Ovary (tissue), 7 donors: ENCODE measurements at regions not wholly inside any gene's neighbourhood (a gene's known extent, or its start where the extent isn't known, plus 50 kb on each side); places are given as distances from the start of the nearest gene placed in this dataset.

Experiments used
- DNase-seq, 5 donors: peaks; one replicate each; pipeline ENCODE4 v3.0.0-alpha.2; 2019 to 2020
- H3K27ac ChIP-seq, 2 donors: fragments of 200-600 bp; one replicate each; pipeline versions ENCODE4 v1.5.1 to v1.8.0; 2019 to 2022
- H3K27me3 ChIP-seq: fragments of 200-600 bp; one replicate; pipeline ENCODE4 v1.8.0; 2022
- H3K36me3 ChIP-seq: fragments of 200-600 bp; sonication (generic); one replicate; pipeline ENCODE4 v1.5.1; 2019
- H3K4me1 ChIP-seq: one replicate; pipeline ENCODE4 v1.8.1; 2013; ENCODE audit warnings: mild to moderate bottlenecking, moderate library complexity; ENCODE audit not compliant: insufficient read depth
- H3K4me3 ChIP-seq: fragments of 200-600 bp; sonication (generic); one replicate; pipeline ENCODE4 v1.5.1; 2017
- H3K9me3 ChIP-seq, 2 donors: fragments of 200-600 bp in 1 of 2; sonication (generic) in 1 of 2; one replicate each; pipeline versions ENCODE4 v1.5.1 to v1.8.1; 2013 to 2019; ENCODE audit warnings: mild to moderate bottlenecking in 1 of 2, moderate library complexity in 1 of 2
- CTCF ChIP-seq, 3 donors: fragments of 450-650 bp in 2 of 3; fragments of 200-600 bp in 1 of 3; IDR thresholded peaks; one replicate each; pipeline versions ENCODE4 v1.5.1 to v1.8.0; 2016 to 2022; ENCODE audit warnings: antibody characterized with exemption in 3 of 3, mild to moderate bottlenecking in 1 of 3
- EP300 ChIP-seq: sonication (generic); formaldehyde crosslinking; IDR thresholded peaks from one replicate; pipeline ENCODE4 v1.6.1; 2017; ENCODE audit warnings: antibody characterized with exemption
- POLR2A ChIP-seq: fragments of 450-650 bp; IDR thresholded peaks from one replicate; pipeline ENCODE4 v1.6.1; 2017; ENCODE audit warnings: antibody characterized with exemption, mild to moderate bottlenecking, moderate library complexity
- WGBS, 3 donors: extraction: QIAGEN DNeasy Blood & Tissue Kit in 1 of 3; methylation state at CpG; one replicate each; pipeline versions ENCODE4 v1.1.5 to v1.1.7; 2013 to 2017; 5-methylcytosine and 5-hydroxymethylcytosine counted together
- intact Hi-C, 4 donors: fragments of 100-400 bp; cut with DNase I; formaldehyde crosslinking; loops; one replicate each; pipeline versions ENCODE4 v1.11.0 to v1.15.1; 2022 to 2023
- donor health status: DM: no; HTN: no; CAD: no; lungs with moderate emphysema.
- donor health status: DM: no; HTN: no; CAD: no.
- donor health status: Bipolar disorder and iron deficiency.
- donor health status: DM: no; HTN: no; CAD: no.
- donor health status: DM: yes; HTN: yes; CAD: no.

GRCh38 chrX:96575011-96575410 lies 109.6 kb upstream of the DIAPH2 start:
- no peak for DNase-seq
- Histone ChIP-seq H3K36me3 (no peaks in the 10 kb centered on the region), H3K27me3 (no peaks in the 10 kb centered on the region), H3K4me1 (no peaks in the 10 kb centered on the region), H3K27ac (no peak overlapping the region), H3K4me3 (no peak overlapping the region), H3K9me3 (no peaks in the 10 kb centered on the region)
- intact Hi-C loops: no loop called here
- WGBS, 3 donors: 94 to 100% (median 99%) methylated on average over 1 of the region's 1 CpG
- TF ChIP-seq EP300: no peak
- no peak for TF ChIP-seq CTCF (IDR thresholded peaks at IDR 0.05)
- TF ChIP-seq POLR2A: no peak

DNA sequence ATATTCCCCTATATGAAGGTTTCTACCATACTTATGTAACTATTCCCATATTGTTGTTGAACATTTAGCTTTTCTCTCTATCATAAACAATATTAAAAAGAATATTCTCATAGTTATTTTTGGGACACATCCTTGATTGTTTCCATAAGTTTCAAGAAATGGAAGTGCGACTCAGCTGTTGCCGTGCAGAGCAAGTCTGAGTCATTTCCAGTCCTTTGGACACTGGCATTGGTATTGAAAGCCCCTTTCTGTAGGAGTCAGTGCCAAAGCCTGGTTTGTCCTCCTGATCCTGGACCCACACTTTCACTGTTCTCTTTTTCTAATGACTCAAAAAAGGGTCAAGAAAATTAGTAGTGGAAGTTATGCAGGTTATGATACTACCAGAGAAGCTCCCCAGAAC lies 108.3 kb upstream of the DIAPH2 start:
- Histone ChIP-seq H3K27ac (no peak overlapping the region), H3K9me3 (no peaks in the 10 kb centered on the region), H3K4me1 (no peaks in the 10 kb centered on the region), H3K27me3 (no peaks in the 10 kb centered on the region), H3K36me3 (no peaks in the 10 kb centered on the region), H3K4me3 (no peak overlapping the region)
- intact Hi-C loops: no loop called here
- DNase-seq: no peak
- TF ChIP-seq POLR2A: no peak
- no peak for TF ChIP-seq EP300
- TF ChIP-seq CTCF (IDR thresholded peaks at IDR 0.05): no peak
- 78 to 83% (median 79%) methylated on average over 2 of the region's 2 CpGs for WGBS, 3 donors

DNA sequence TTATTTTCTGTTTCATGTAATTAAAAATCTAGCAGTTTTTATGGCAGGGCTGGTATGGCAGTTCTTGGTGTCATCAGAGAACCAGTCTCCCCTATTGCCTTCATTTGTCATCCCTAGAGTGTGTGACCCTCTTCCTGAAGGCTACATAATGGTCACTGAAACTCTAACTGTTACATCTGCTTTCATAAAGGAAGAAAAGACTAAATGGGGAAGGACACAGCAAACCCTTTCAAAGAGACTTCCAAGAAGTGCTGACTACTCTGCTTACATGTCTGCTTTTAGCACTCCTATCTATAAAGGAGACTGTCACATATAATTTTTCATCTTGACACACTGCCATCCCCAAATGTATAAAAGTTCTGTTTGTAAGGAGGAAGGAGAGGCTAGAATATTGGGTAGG lies 105.9 kb upstream of the DIAPH2 start:
- Histone ChIP-seq H3K4me3 (no peak overlapping the region), H3K9me3 (no peaks in the 10 kb centered on the region), H3K4me1 (no peaks in the 10 kb centered on the region), H3K27ac (no peak overlapping the region), H3K27me3 (no peaks in the 10 kb centered on the region), H3K36me3 (no peaks in the 10 kb centered on the region)
- DNase-seq: no peak
- intact Hi-C loops: no loop called here
- TF ChIP-seq POLR2A: no peak
- no peak for TF ChIP-seq CTCF (IDR thresholded peaks at IDR 0.05)
- TF ChIP-seq EP300: no peak

DNA sequence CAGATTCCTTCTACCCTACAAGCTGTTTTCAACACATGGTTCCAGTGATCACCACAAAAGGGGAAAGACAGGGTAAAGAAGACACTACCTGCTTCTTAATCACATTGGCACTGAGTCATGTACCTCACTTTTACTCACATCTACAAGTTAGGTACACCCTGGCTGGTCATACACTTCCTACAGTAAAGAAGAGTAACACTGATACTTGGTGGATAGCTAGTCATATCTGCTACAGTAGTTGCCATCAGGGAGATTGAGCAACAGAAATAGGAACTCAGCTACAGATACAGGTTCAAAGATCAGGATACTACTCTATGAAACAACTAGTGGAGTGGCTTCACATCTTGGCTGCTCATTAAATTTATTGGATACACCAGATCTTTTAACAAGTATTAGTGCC lies 105.4 kb upstream of the DIAPH2 start:
- Histone ChIP-seq H3K27me3 (no peaks in the 10 kb centered on the region), H3K4me3 (no peak overlapping the region), H3K9me3 (no peaks in the 10 kb centered on the region), H3K27ac (no peak overlapping the region), H3K36me3 (no peaks in the 10 kb centered on the region), H3K4me1 (no peaks in the 10 kb centered on the region)
- DNase-seq: no peak
- TF ChIP-seq CTCF (IDR thresholded peaks at IDR 0.05): no peak
- TF ChIP-seq POLR2A: no peak
- intact Hi-C loops: no loop called here

DNA sequence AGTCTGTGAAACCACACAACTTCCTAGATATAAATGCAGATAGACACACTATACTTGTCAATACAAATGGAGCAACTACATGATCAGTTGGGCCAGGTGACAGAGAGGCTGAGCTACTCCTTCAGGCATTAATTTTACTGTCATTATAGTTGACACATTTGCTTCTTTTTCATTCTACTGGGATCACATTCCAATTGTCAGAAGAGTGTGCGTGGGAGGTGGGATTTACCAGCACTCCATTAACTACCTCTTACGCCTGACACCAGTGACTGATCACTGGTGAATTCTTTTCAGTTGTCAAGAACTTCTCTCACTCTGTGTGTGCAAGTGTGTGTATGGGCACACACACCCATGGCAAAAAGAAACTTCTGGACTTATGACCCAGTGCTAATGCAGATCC lies 94.2 kb upstream of the DIAPH2 start:
- Histone ChIP-seq H3K36me3 (no peaks in the 10 kb centered on the region), H3K27ac (no peak overlapping the region), H3K4me3 (no peak overlapping the region), H3K27me3 (no peaks in the 10 kb centered on the region), H3K9me3 (no peaks in the 10 kb centered on the region), H3K4me1 (no peaks in the 10 kb centered on the region)
- intact Hi-C loops: no loop called here
- TF ChIP-seq POLR2A (no peak), EP300 (no peak), CTCF (IDR thresholded peaks at IDR 0.05) (no peak)
- 58 to 78% (median 62%) methylated on average over 2 of the region's 2 CpGs for WGBS, 3 donors
- DNase-seq: no peak
